Iris pigment epithelial cell (primary cell): ENCODE measurements at regions not wholly inside any gene's neighbourhood (a gene's known extent, or its start where the extent isn't known, plus 50 kb on each side); places are given as distances from the start of the nearest gene placed in this dataset.
"Not testable (repeated sequence)": the region's sequence is repeated elsewhere in the genome, so short reads cannot be mapped to it uniquely, and the experiment has no call there.

Source experiments
- DNase-seq: peaks from one replicate; pipeline ENCODE4 v3.0.0-alpha.2; 2011; ENCODE audit warnings: low read depth

DNA sequence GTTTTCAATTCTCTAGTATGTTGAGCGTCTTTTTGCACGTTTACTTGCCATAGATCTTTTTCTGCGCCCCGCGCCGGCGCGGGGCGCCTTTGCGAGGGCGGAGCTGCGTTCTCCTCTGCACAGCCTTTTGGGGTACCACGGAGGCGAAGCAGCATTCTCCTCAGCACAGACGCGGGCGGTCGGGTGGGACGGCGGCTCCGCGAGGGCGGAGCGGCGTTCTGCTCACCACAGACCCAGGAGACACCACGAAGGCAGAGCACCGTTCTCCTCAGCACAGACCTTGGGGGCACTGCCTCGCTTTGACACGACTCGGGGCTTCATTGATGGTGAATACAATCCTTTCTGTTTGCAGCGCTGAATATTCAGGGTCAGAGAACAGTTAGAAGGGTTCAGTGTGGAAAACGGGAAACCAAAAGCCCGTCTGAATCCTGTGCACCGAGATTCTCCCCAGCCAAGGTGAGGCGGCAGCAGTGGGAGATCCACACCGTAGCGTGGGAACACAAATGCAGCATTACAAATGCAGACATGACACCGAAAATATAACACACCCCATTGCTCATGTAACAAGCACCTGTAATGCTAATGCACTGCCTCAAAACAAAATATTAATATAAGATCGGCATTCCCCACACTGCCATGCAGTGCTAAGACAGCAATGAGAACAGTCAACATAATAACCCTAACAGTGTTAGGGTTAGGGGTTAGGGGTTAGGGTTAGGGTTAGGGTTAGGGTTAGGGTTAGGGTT is 190.7 kb upstream of the VIPR2 start:
- not testable (repeated sequence) for DNase-seq

GRCh38 chr7:159332854-159333479 is 188.3 kb upstream of the VIPR2 start:
- DNase-seq = not testable (repeated sequence)

DNA sequence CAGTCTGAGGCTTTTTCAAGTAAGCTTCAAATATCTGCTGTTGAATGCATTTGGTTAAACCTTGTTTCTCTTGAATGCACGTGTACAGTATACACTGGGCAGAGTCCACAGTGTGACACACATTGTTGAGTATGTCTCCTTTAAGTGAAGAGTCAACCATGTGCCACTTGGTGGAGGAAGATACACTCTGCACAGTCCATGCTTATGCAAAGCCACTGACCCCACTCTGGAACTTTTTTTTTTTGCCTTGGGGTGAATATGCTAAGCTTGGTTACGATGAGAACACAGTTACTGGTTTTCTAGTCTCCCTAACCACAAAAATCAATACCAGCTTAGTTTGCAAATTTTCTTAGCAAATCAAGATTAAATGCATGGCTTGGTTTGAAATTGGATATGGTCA is 186.8 kb upstream of the VIPR2 start:
- DNase-seq = no peak

DNA sequence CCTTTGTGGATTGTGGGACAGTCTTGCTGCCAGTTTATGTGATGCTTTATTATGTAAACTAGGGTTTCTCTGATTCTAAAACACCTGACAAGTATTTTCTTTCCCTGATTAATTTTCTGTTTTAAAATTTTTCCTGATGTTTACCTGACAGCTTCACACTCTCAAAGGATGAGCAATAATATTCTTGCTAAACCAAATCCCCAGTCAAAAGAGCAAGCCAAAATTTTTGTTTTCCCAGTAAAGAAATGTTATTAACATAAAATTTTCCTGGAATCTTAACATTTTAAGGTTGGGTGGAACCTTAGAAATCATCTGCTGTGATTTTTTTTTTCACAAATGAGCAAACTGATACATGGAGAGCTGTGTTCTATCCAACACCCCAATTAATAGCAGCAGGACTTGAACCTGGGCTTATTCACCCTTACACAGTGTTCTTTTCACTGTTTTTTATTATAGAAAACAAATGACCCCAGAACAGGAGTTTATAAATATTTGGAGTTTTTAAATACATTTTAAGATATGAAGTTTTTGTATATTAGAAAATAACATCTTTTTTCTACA is 185.2 kb upstream of the VIPR2 start:
- no peak for DNase-seq

GRCh38 chr7:159328096-159328495 is 183.4 kb upstream of the VIPR2 start:
- DNase-seq = no peak

- DNase-seq = no peak
These were observed 178.7 kb upstream of the VIPR2 start for GRCh38 chr7:159323359-159323758.

DNA sequence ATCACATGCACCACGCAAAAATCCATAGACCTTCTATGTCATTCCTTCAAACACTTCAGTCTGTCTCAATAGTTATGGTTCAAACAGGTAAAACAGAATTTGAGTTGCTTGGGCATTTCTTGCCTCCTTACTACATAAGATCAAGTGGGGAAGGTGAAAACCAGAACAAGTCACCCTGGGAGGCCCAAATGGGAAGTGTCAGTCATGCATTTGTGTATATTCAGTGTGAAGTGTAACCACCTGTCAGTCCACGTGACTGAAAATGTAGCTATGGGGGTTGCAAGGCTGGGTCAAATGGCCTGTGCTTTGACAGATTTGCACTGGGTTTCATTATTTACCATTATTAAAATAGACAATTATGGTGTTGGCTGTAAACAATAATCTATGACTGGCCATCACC is 176.6 kb upstream of the VIPR2 start:
- no peak for DNase-seq

DNA sequence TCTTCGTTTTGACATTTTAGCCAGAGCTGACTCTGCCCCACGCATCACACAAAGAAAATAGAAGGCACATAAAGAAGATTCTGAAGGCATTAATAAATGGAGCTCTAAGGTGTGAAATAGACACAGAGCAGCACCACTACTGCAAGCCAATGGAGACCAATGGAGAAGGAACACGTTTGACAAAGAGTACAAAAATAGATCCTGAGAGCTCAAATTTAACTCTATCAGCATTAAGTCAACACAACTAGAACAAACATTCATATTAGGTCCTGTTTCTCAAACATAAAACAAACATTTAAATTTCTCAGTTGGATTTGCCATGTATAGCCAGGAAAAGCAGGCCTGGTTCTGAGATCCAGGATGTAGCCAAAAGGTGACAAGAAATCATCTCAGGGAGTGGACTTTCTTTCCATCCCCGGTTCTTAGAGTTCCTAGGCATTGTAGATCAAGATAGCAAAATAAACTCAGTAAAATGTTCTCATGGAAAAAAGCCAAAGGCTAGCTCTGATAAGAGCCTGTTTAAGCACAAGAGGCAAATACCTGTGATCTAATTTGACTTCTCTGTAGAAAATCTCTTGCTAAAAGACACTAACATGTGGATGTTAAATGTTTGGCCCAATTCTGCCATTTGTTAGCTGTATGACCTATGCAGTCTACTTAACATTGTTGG is 174.2 kb upstream of the VIPR2 start:
- DNase-seq = no peak

GRCh38 chr7:159317294-159317693 is 172.6 kb upstream of the VIPR2 start:
- no peak for DNase-seq

- DNase-seq = no peak
These were observed 166.5 kb upstream of the VIPR2 start for GRCh38 chr7:159311172-159311494.

- peak; percentile 10 for DNase-seq
These were observed 165.9 kb upstream of the VIPR2 start for GRCh38 chr7:159310457-159311171.

DNA sequence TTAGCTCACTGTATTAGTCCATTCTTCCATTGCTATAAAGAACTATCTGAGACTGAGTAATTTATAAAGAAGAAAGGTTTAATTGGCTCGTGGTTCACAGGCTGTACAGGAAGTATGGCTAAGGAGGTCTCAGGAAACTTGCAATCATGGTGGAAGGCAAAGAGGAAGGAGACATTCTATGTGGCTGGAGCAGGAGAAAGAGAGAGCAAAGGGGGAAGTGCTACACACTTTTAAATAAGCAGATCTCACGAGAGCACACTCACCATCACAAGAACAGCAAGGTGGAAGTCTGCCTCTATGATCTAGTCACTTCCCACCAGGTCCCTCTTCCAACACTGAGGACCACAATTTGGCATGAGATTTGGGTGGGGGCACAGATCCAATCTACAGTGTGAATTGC is 164.5 kb upstream of the VIPR2 start:
- DNase-seq = not testable (repeated sequence)

GRCh38 chr7:159306012-159306411 is 161.3 kb upstream of the VIPR2 start:
- DNase-seq = no peak

GRCh38 chr7:159305185-159305584 is 160.5 kb upstream of the VIPR2 start:
- not testable (repeated sequence) for DNase-seq

- DNase-seq = not testable (repeated sequence)
These were observed 158.8 kb upstream of the VIPR2 start for GRCh38 chr7:159303510-159303909.

- DNase-seq = no peak
These were observed 151.5 kb upstream of the VIPR2 start for GRCh38 chr7:159296093-159296681.

- DNase-seq = not testable (repeated sequence)
These were observed 141.8 kb upstream of the VIPR2 start for GRCh38 chr7:159286487-159286886.

GRCh38 chr7:159281573-159281972 is 136.9 kb upstream of the VIPR2 start:
- DNase-seq = no peak

GRCh38 chr7:159280008-159280407 is 135.3 kb upstream of the VIPR2 start:
- no peak for DNase-seq

GRCh38 chr7:159272739-159273138 is 128.1 kb upstream of the VIPR2 start:
- DNase-seq = no peak

DNA sequence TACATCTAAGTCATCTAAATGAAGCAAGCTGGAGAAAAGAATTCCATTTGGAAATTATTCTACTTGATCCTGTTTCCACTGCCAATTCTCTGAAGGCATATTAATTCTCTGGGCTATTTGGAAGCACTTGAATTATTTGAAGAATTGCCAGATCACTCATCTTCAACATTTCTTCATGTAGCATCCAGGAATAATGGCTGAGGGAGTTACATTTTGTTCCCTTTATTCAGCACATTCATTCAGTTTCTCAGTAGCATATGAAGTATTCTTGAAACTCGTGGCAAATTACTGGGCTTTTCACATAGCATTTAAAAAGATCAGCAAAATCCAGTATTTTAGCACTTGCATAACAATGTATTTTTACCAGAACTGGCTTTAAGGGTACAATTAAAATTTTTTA is 127.1 kb upstream of the VIPR2 start:
- DNase-seq = no peak

DNA sequence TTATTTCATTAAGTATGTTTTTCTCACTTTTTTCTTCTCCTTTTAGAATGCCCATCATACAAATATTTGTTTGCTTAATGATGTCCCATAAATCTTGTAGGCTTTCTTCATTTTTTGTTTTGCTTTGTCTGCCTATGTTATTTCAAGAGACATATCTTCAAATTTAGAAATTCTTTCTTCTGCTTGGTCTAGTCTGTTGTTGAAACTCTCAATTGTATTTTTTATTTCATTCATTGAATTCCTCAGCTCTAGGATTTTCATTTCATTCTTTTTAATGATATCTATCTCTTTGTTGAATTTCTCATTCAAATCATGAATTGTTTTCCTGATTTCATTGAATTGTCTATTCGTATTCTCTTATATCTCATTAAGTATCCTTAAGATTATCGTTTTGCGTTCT is 125.1 kb upstream of the VIPR2 start:
- no peak for DNase-seq
